Suprapubic skin (tissue), 3 donors: ENCODE measurements at regions not wholly inside any gene's neighbourhood (a gene's known extent, or its start where the extent isn't known, plus 50 kb on each side); places are given as distances from the start of the nearest gene placed in this dataset.

Experiments
- CTCF ChIP-seq, 2 donors: fragments of 200-600 bp in 1 of 2; fragments of 450-650 bp in 1 of 2; sonication (generic) in 1 of 2; IDR thresholded peaks; one replicate each; pipeline ENCODE4 v1.5.1; 2016 to 2019; ENCODE audit warnings: antibody characterized with exemption in 2 of 2, mild to moderate bottlenecking in 1 of 2, moderate library complexity in 1 of 2
- POLR2A ChIP-seq, 2 donors: fragments of 450-650 bp; IDR thresholded peaks; one replicate each; pipeline ENCODE4 v1.6.1; 2017; ENCODE audit warnings: antibody characterized with exemption in 2 of 2, mild to moderate bottlenecking in 2 of 2, moderate library complexity in 2 of 2

GRCh38 chr1:240719953-240720700 lies 108.2 kb upstream of the GREM2 start:
- TF ChIP-seq CTCF (IDR thresholded peaks at IDR 0.05) (no peak), POLR2A (IDR thresholded peaks at IDR 0.05) (no peak)
